ENCODE measurements at regions not wholly inside any gene's neighbourhood (a gene's known extent, or its start where the extent isn't known, plus 50 kb on each side); places are given as distances from the start of the nearest gene placed in this dataset.

- no peak for DNase-seq
- H3K36me3 Mint-ChIP-seq (ENCODE audit: low read depth): no peaks in the 10 kb centered on the region
- no peak overlapping the region for H3K27ac Mint-ChIP-seq
- no peak for ATAC-seq (ENCODE audit: low read depth)
- H3K9me3 Mint-ChIP-seq: no peaks in the 10 kb centered on the region
- no peak for TF ChIP-seq CTCF (IDR thresholded peaks at IDR 0.05)
- ChIA-PET POLR2A (interaction anchor here (0.6 kb wide), 1 partner anchor 49 kb away, joined by 4 read pairs; no protein-coding TSS in a partner anchor), CTCF (no interaction called here)
- no peaks in the 10 kb centered on the region for H3K27me3 Mint-ChIP-seq
- H3K4me3 Mint-ChIP-seq: no peak overlapping the region
- intact Hi-C loops (cut with micrococcal nuclease): no loop called here
- no peaks in the 10 kb centered on the region for H3K4me1 Mint-ChIP-seq
Observed at GRCh38 chr10:88130912-88131311, 267.5 kb downstream of the PTEN start.

- ChIA-PET CTCF (no interaction called here), POLR2A (no interaction called here)
Observed at GRCh38 chr10:88131511-88132139, 268.2 kb downstream of the PTEN start.

GRCh38 chr10:88136712-88137111 is 273.3 kb downstream of the PTEN start:
- Mint-ChIP-seq H3K4me1 (peaks cover 21% of the 10 kb centered on the region), H3K36me3 (ENCODE audit: low read depth) (no peaks in the 10 kb centered on the region), H3K9me3 (no peaks in the 10 kb centered on the region), H3K27me3 (no peaks in the 10 kb centered on the region), H3K27ac (no peak overlapping the region), H3K4me3 (no peak overlapping the region)
- ChIA-PET POLR2A (interaction anchor here (0.7 kb wide), 1 partner anchor 262 kb away, joined by 6 read pairs; no protein-coding TSS in a partner anchor), CTCF (no interaction called here)
- intact Hi-C loops (cut with micrococcal nuclease): no loop called here
- DNase-seq: no peak
- no peak for ATAC-seq (ENCODE audit: low read depth)
- no peak for TF ChIP-seq CTCF (IDR thresholded peaks at IDR 0.05)

More at GRCh38 chr10:88131511-88132139, 268.2 kb downstream of the PTEN start:
- Mint-ChIP-seq H3K4me1 (no peaks in the 10 kb centered on the region), H3K4me3 (no peak overlapping the region), H3K27me3 (no peaks in the 10 kb centered on the region), H3K9me3 (no peaks in the 10 kb centered on the region), H3K36me3 (ENCODE audit: low read depth) (no peaks in the 10 kb centered on the region), H3K27ac (no peak overlapping the region)
- no peak for ATAC-seq (ENCODE audit: low read depth)
- no peak for DNase-seq
- TF ChIP-seq CTCF (IDR thresholded peaks at IDR 0.05): no peak
- intact Hi-C loops (cut with micrococcal nuclease): no loop called here

- intact Hi-C loops (cut with micrococcal nuclease): no loop called here
- Mint-ChIP-seq H3K27me3 (no peaks in the 10 kb centered on the region), H3K4me1 (peaks cover 26% of the 10 kb centered on the region), H3K36me3 (ENCODE audit: low read depth) (no peaks in the 10 kb centered on the region), H3K27ac (peak overlapping the region; percentile 36), H3K4me3 (no peak overlapping the region), H3K9me3 (no peaks in the 10 kb centered on the region)
- ChIA-PET CTCF (no interaction called here), POLR2A (interaction anchor here (0.8 to 0.9 kb wide), 2 partner anchors 25 to 276 kb away, joined by 3 read pairs; no protein-coding TSS in a partner anchor)
- no peak for TF ChIP-seq CTCF (IDR thresholded peaks at IDR 0.05)
- ATAC-seq (ENCODE audit: low read depth) (peak; percentile 47), DNase-seq (no peak)
Observed at GRCh38 chr10:88138319-88138848, 275.0 kb downstream of the PTEN start.

GRCh38 chr10:88147000-88147798 is 283.8 kb downstream of the PTEN start:
- H3K4me3 Mint-ChIP-seq: no peak overlapping the region
- no peak for ATAC-seq (ENCODE audit: low read depth)
- H3K27me3 Mint-ChIP-seq: no peaks in the 10 kb centered on the region
- H3K9me3 Mint-ChIP-seq: peaks cover 4% of the 10 kb centered on the region
- H3K4me1 Mint-ChIP-seq: peaks cover 4% of the 10 kb centered on the region
- no peak for DNase-seq
- no peak overlapping the region for H3K27ac Mint-ChIP-seq
- CTCF ChIA-PET: no interaction called here
- intact Hi-C loops (cut with micrococcal nuclease): no loop called here
- POLR2A ChIA-PET: no interaction called here
- no peak for TF ChIP-seq CTCF (IDR thresholded peaks at IDR 0.05)
- no peaks in the 10 kb centered on the region for H3K36me3 Mint-ChIP-seq (ENCODE audit: low read depth)
